GM21360 (cell line): ENCODE measurements at regions not wholly inside any gene's neighbourhood (a gene's known extent, or its start where the extent isn't known, plus 50 kb on each side); places are given as distances from the start of the nearest gene placed in this dataset.

Source experiments
- ATAC-seq: cut with Tn5 transposase; IDR thresholded peaks from one replicate; pipeline ENCODE4 v1.9.1; 2021; ENCODE audit warnings: mild to moderate bottlenecking, moderate library complexity; ENCODE audit not compliant: unreplicated experiment

DNA sequence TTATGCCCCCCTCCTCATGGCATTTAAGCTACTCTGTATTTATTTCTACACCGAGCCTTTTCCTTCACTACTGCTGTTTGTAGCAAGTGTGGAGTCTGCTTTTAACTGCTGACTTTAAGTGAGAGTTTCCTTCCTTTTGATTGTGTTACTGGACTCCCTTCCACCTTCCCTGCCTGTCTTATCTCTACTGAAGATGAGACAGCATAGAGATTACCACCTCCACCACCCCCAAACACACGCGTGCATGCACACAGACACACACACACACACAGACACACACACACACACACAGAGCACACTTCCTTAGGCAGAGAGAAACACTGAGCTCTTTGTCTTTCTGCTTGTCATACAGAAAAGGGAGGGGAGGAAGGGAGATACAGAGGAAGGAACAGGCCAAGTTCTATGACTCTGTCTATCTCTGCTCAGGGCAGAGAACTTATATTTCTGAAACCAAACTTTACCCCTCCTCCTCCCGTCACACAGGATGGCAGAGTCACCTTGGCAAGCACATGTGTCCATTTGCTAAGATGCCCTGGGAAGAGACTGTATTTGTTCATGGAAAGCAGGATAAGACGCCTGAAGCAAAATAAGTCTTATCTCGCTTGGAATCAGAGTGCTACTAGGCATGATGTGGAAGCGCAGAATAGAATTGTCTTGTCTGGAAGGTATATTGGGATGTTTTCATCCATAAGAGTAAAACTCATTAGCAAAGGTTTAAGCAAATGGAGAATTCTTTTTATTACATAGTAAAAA is 81.8 kb upstream of the CAV2 start:
- no peak for ATAC-seq

DNA sequence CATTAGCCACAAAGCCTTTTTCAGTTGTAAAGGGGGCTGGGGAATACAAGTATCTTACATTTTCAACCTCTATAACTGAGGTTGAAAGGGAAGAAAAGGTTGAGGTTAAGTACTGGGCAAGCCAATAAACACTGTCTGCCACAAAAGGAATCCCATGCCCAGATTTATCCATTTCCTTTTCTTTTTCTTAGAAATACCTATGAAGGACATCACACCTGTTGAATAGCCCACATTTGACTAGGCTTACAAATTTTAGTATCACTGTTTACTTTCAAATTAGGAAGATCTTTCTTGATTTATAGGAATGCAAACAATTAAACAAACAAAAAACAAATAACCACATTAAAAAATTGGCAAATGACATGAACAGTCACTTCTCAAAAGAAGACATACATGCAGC is 81.0 kb upstream of the CAV2 start:
- no peak for ATAC-seq

DNA sequence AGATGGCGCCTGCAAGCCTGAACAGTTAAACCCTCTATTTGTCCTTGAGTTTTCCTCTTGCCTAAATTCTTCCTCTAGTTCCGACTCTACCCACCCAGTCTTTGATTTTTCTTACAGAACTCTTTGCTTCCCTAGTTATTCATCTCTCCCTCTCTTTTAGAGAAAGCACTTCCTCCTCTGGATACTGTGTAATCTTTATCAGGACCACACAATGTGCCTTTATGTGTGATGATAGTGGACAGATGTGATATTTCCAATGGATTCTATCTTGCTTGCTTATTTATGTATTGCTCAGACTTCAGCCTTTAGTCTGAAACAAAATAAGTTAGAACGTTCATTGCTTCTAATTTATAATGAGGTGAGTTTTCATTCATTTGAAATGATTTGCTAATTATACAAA is 79.5 kb upstream of the CAV2 start:
- no peak for ATAC-seq

DNA sequence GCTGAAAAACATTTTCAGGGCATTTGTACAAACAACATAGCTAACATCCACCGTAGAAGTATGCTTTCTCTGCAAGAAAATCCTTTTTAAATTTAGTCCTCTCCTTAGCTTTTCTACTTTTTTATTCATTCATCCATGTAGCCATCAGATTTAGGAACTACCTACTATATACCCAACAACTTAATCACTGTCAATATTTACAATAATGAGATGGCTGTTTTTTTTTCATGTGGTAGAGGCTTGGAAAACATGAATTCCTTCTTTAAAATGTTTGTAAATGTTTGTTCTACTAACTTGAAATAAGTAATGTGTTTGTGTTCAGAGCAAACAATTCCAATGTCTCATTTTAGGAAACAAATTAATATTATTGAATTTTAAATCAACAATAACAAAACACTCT is 78.2 kb upstream of the CAV2 start:
- ATAC-seq: no peak

DNA sequence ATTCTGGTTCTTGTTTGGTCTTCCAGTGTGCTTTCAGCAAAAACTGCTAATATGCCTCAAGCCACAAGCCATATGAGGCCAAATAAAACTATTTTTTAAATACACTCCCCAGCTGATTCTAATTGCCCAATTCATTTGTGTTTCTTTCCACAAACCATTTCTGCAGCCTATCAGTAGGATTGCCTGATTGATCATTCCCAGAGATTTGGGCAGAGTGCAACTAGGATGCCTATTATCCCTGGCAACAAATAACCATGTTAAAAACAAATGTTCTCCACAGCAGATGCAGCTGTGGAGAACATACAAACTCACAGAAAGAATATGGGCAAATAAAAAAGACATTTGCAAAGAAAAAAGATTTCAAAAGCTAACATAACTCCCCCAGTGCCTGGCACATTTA is 76.9 kb upstream of the CAV2 start:
- ATAC-seq: no peak

DNA sequence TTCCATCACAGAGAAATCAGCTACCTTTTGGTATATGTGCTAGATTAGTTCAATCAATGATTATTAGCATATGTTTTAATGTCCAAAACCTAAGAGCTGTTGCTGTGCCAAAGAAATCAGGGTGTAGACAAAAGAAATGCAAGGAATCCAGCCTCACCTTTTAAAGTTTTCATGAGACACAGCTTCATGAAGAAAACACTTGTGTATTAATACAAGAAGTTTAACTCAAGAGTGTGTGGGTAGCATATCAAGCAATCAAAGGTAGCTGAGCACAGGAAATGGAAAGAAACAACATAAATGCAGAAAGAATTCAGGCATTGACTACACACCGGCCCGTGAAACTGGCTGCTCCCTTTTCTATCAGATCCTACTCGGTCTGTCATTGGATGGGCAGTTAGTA is 76.0 kb upstream of the CAV2 start:
- ATAC-seq: no peak

DNA sequence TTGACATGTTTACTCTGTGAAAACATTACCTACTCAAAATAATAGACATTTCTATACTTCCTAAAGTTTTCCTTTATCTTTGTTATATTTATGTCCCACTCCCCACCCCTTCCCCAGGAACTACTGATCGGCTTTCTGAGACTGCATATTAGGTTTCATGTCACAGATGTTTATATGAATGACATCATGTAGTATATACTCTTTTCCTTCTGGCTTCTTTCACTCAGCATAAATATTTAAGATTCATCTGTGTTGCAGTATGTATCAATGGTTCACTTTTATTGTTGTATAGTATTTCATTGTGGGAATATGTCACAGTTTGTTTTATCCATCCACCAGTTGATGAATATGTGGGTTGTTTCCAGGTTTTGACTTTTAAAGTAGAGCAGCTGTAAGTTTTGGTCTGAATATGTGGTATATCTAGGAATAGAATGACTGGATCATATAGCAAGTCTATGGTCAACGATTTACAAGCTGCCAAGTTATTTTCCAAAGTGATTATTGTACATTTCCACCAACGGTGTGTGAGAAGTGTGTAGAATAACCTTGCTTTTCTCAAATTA is 73.8 kb upstream of the CAV2 start:
- no peak for ATAC-seq

DNA sequence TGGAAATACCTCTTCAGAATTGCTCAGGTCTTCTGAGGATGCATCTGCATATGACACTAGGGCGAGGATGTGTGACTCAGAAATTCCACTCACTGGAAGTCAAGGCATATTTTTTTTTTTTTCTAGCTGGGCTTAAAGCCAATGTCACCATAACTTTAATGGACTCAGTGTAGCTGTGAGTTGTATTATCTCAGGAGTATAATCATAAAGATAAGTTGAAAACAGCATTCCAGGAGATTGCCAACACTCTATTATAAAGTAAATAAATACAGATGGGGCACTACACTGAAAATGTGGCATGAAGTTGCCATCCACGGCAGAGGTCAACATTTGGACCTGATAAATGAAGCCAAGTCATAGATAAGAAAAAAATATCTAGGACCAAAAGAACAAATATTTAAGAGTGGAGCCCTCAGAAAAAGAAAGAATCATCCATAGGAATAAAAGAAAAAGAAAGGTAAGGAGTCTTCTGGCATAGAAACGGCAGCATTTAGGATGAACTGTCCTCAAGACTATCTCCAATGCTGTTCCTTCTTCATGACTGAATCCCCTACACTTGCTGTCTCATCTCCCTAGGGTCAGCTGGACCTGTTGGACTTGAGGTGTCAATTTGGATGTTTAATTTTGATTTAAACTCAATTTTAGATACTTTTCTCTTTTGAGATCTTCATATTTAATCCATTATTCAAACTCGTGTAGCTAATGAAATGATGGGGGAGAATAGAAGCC is 72.9 kb upstream of the CAV2 start:
- no peak for ATAC-seq

DNA sequence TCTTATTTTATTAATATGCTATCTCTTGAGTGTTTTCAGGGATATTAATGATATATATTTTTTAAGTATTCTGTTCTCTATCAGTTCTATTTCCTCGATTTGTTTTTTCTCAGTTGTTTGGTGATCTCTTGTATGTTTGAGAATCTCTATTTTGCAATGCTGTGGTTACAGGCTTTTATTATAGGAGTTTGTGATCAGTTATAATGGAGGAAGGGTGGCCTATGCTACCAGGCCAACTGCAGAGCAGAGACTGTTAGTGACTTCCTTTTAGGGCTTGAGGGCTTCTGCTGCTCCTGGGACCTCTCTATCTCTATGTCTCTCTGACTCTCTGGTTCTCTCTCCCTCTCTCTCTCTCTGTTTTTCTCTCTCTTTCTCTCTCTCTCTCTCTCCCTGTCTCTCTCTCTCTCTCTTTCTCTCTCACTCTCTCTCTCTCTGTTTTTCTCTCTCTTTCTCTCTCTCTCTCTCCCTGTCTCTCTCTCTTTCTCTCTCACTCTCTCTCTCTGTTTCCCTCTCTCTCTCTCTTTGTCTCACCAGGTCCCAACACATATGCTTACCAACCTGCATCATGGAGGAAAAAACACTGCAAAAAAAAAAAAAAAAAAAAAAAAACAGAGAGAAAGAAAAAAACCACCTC is 69.4 kb upstream of the CAV2 start:
- ATAC-seq: no peak

DNA sequence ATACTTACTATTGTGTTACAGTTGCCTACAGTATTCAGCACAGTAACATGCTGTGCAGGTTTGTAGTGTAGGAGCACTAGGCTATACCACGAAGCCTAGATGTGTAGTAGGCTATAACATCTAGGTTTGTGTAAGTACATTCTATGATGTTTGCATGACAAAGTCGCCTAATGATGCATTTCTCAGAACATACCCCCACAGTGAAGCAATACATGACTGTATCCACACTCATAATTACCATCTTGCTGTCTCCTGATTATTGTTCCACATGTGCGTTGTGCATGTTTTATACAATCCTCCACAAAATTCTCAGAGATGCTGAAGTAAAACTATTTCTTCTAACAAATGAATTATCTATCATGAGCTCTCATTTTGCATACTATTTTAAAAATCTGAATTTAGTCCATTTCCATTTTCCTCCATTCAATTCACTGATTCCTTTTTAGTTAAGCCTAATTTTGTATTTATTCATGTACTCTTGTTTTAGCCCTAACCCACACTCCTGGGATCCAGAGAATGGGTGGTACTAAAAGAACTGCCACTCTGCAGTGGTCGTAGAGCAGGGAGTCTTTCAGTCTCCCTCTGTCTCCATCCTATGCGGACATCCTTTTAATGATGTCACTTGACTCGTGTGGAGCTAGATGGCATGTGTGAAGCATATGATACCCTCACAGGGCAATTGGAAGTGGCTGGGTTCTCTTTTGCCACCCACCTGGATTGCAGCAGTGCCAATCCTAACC is 67.6 kb upstream of the CAV2 start:
- ATAC-seq: no peak

DNA sequence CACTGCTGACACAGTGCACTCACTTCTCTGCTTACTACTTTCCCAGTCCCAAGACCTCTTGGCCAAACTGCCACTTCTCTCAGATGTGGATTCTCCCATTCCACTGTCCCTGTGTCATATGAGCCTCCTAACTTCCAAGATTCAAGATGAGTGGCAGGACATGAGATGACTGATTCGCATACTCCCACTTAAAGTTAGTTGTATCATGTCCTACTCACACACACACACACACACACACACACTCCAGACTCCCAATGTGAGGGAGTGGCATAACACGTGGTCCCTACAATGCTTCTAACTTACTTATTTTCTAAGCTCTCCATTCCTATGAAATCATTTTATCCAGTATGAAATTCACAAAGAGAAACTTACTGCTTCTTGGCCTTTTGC is 67.0 kb upstream of the CAV2 start:
- no peak for ATAC-seq

DNA sequence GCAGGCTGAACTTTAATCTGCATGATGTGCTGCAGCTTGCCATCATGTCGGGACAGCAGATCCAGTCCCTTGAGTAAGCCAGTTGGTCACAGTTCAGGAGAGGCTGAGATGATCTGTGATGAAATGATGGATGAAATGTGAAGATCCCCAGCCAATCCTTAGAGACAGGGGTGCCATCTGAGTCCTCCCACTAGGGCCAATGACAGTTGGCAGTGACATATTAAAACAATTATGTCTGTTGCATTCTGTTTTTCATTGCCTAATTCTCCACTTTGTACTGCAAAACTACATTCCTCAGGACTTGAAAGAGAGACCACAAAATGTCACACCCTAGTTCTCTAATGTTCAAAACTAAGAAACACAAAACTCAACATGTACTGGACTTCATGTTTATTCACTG is 66.3 kb upstream of the CAV2 start:
- ATAC-seq: no peak

DNA sequence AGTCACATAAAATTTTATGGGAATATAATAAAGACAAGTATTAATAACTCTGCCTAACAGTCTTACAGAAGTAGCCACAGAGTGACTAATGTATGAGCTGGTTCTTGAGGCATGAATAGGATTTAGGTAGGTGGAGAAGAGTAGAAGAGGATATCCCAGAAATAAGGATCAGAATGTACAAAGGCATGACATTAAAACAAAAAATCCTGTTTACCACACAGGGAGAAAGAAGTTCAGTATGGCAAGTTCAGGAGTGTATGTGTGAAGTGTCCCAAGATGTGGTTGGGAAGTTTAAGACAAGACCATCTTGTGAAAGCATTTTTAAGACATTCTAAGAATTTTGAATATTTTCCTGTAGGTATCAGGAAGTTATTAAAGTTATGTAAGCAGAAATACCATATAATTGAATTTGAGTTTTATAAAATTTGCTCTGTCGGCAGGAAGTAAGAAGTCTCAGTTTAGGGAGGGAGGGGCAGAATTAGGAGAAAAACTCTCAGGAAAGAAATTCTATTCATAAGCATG is 64.7 kb upstream of the CAV2 start:
- no peak for ATAC-seq

DNA sequence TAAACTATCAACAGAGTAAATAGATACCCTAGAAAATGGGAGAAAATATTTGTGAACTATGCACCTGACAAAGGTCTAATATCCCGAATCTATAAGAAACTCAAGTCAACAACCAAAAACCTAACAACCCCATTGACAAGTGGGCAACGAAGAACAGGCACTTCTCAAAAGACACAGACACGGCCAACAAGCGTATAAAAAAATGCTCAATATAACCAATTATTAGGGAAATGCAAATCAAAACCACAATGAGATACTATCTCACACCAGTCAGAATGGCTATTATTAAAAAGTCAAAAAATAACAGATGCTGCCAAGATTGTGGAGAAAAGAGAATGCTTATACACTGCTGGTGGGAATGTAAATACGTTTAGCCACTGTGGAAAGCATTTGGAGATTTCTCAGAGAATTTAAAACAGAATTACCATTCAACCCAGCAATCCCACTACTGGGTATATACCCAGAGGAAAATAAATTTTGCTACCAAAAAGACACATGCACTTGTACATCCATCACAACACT is 63.2 kb upstream of the CAV2 start:
- ATAC-seq: no peak

DNA sequence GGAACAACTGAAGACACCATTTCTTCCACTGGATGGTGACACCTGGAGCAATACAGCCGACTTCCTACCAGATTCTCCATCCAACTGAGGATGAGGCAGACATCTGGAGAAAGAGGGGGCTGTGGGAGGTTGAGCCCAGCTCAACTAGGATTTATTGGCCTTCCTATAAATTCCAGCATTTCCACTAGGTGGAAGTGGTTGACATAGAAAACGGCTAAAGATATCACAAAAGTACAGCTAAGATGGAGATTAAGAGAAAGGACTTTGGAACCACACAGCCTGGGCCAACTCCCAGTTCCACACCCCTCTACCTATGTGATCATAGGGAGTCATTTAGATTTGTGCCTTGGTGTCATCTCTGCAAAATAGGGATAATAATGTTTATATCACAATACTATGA is 61.3 kb upstream of the CAV2 start:
- ATAC-seq: no peak

DNA sequence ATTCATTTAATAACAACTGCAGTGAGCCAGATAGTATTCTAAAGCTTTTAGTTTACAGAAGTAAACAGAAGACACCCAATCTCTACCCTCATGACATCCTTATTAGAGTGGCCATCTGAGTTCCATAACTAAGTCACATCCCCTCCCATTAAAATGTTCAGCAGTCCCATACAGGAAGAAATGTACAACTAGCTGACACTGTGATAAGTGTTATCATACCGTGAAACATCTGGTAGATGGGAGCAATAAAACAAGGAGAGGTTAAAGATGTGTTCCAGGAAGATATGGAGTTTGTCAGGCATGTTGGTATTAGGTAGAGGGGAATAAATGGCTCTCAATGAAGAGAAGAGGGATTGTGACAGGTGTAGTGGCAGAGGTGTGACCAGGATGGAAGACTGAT is 60.5 kb upstream of the CAV2 start:
- no peak for ATAC-seq

DNA sequence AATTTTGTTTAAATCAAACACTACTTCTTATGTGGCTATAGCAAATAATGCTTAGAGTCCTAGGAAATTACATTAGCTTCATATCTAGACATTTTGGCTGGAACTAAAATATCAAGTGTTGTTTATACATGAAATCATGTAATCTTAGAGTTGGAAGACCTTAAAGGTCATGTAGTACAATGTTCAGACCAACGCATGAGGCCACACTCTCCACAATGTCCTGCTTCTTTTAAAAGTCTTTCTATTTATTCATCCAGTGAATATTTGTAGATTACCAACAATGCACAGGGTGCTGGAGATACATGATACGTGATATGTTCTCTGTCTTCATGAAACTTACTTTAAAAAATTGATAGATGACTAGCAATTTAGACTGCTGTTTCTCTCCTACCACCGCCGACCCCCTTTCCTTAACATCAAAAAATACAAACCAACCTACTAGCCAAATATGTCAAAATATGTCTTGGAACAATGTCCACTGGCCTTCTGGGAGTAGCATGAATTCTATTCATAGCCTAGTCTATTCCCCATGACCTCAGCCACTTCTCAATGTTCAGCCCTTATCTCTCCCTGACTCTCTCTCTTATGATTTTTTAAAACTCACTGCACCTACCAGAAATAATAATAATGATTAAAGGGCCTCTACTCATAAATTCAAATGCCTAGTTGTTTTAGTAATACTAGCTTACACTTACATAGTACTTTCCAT is 59.5 kb upstream of the CAV2 start:
- ATAC-seq: no peak

DNA sequence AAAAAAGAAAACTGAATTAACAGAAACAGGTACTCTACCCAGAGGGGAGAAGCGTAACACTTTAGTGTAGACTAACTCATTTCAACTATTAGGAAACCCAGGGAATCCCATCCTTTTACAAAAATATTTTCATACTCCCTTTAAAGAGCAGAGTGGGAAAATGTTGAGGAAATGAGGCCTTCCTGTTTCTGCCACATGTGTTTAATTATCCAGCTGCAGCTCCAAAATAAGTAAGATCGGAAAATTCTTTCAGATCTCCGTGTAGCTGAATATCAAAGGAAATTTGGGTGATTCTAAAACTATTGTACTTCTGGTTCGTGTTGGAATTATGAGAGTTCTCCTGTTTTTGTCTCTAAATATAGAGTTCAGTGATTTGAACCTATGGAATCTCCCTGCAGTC is 58.0 kb upstream of the CAV2 start:
- no peak for ATAC-seq

DNA sequence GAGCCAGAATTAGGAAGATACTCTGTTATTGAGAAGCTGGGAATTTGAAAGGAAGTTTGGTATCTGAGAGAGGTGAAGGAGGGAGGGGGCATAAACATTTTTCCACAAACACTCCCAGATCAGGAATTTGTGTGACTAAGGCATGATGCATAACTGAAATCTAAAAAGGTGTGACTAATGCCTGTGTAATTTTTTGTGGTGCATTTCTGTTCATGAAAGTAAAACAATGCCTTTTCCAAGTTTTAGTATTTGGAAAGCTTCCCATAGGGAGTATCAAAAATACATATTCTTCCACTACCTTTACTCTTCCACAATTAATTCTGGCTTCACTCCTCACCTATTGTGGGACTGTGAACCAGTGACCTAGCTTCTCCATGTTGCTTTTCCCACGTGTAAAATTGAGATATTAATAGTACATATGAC is 56.4 kb upstream of the CAV2 start:
- no peak for ATAC-seq

DNA sequence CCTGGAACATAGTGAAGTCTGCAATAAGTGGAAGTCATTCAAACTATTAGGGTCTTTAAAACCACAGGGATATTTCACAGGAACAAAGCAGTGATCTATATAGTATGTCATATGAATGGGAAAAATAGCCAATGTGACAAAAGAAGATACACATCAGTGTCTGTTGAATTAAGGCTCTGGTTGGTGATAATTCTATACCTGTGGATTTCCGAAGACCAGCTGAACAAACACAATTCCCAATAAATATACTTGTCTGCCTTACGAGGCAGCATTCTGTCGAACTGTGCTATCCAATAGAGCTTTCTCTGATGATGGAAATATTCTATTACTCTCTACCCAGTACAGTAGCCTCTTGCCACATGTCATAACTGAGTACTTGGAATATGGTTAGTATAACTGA is 55.9 kb upstream of the CAV2 start:
- ATAC-seq: no peak
